ENCODE measurements at regions not wholly inside any gene's neighbourhood (a gene's known extent, or its start where the extent isn't known, plus 50 kb on each side); places are given as distances from the start of the nearest gene placed in this dataset.

DNA sequence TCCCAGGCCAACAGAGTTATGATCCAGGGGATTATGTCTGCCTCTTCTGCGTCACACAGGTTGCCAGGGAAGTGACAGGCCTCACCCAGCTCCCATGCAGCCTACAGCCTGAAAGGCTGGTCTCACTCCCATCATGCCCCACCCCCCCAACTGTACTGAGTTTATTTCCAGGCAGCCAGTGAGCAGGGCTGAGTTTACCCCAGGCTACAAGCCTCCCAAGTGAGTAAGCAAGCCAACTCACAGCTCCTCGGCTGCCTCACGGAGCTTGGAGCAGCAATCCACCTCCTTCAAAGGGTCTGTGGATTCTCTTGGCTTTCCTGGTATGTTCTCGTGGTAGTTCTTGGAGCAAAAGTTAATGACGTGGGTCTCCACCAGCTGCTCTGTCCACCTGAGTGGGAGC lies 1147.6 kb upstream of the ADGRL4 start:
- TF ChIP-seq RAD21 (conservative IDR thresholded peaks at IDR 0.05) (no peak), EZH2 (IDR thresholded peaks at IDR 0.05; ENCODE audit: borderline replicate concordance, insufficient read depth, low read length, poor library complexity, severe bottlenecking) (no peak), TAF1 (IDR thresholded peaks at IDR 0.05; ENCODE audit: low read depth) (no peak)
- TF ChIP-seq, protein P1, sequence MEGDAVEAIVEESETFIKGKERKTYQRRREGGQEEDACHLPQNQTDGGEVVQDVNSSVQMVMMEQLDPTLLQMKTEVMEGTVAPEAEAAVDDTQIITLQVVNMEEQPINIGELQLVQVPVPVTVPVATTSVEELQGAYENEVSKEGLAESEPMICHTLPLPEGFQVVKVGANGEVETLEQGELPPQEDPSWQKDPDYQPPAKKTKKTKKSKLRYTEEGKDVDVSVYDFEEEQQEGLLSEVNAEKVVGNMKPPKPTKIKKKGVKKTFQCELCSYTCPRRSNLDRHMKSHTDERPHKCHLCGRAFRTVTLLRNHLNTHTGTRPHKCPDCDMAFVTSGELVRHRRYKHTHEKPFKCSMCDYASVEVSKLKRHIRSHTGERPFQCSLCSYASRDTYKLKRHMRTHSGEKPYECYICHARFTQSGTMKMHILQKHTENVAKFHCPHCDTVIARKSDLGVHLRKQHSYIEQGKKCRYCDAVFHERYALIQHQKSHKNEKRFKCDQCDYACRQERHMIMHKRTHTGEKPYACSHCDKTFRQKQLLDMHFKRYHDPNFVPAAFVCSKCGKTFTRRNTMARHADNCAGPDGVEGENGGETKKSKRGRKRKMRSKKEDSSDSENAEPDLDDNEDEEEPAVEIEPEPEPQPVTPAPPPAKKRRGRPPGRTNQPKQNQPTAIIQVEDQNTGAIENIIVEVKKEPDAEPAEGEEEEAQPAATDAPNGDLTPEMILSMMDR (IDR thresholded peaks at IDR 0.05; ENCODE audit: poor library complexity, severe bottlenecking) = no peak

Data from neural cell (in vitro differentiated cells).